AG10803 (cell line): ENCODE measurements at regions not wholly inside any gene's neighbourhood (a gene's known extent, or its start where the extent isn't known, plus 50 kb on each side); places are given as distances from the start of the nearest gene placed in this dataset.

ENCODE experiments used
- DNase-seq: peaks from one replicate; pipeline ENCODE4 v3.0.0; 2010; ENCODE audit warnings: low read depth
- H3K4me3 ChIP-seq: 2 replicates; pipeline ENCODE4 v1.5.1; 2011; ENCODE audit warnings: mild to moderate bottlenecking, low read length, control low read depth
- CTCF ChIP-seq: conservative IDR thresholded peaks from 2 replicates; pipeline ENCODE4 v1.5.1; 2011; ENCODE audit warnings: mild to moderate bottlenecking, low read length, control low read depth, inconsistent platforms

DNA sequence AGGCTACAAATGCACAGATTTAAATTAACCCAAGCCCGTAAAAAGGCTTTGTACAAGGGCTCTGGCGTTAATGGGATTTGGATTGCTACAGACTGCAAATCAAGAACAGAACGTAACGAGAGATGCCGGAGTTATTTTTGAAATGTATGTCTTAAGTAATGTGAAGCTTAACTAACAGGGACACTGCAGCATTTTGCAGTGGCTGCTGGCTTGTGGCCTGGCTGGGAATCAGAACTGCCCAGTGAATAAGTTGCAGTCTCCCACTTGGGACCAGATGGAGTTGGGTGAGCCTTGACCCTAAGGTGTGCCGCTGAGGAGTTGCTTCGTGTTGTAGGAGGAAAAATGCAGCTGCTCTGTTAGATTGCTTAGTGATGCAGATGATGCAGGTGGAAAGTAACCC lies 318.4 kb downstream of the DHX15 start:
- no peak for DNase-seq
- TF ChIP-seq CTCF, result no peak
- H3K4me3 ChIP-seq, result no peak overlapping the region

DNA sequence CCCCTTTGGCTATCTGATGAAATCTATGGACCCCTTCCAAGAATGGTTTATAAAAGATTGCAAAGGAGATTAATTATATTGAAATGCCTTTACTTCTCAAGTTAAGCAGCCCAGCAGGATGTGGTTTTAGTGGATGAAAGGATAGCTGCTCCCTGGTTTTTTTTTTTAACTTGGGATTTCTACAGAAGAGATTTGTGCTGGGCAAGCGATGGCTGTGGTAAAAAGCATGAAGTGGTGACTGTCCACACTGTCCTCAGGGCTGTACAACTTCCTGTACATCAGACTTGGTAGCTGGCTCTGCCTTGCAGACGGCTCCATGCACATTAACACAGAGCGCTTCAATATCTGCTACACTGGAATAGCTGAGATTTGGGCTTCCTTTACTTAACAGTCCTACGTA lies 321.7 kb downstream of the DHX15 start:
- TF ChIP-seq CTCF, result no peak
- peak; percentile 6 for DNase-seq
- H3K4me3 ChIP-seq, result no peak overlapping the region

DNA sequence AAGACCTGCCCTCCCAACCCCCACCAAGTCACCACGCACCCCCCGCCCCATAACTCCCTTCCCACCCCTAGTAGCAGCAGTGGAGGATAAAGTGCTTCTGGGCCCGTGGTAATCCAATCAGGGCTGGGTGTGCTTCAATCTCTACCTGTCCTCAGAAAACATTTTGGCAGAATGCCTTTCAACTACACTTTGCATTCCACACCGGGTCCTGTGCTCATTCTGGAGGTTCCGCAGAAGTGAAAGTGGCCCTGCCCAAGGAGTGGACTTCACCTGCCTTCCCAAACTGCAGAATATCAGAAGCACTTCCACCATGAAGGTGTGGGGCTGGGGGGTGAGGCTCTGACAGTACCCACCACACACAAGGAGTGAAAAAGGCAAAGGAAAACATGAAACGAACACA lies 322.3 kb downstream of the DHX15 start:
- TF ChIP-seq CTCF, result no peak
- no peak overlapping the region for H3K4me3 ChIP-seq
- no peak for DNase-seq

DNA sequence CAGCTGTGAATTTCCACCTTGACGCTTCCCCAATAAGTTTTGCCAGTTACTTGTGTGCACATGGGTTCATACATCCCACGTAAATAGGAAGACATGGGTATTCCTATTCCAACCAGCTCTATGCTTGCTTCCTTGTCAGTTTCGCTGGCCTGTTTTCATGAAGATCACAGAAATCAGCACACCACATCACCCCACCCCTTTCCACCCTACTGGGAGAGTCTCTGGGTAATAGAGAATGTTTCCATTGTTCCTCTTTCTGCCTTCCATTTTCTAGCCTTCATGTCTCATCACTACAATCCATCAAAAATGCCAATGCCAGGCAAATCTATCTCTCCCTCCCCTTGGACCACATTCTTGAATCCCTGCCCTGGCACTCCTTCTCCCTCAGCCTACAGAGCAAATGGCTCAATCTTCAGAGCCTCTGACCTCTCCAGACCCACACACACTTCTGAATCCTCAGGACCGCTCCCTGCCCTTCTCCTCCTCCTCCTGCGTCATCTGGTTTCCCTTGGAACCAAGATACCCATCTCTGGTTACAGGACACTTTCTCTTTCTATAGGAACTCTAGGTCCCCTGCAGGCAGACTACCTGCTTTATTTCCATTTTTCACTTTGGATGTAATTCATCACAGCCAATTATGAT lies 323.3 kb downstream of the DHX15 start:
- TF ChIP-seq CTCF, result no peak
- no peak overlapping the region for H3K4me3 ChIP-seq
- no peak for DNase-seq

GRCh38 chr4:24260133-24260715 lies 324.1 kb downstream of the DHX15 start:
- H3K4me3 ChIP-seq, result no peak overlapping the region
- no peak for DNase-seq
- TF ChIP-seq CTCF, result no peak

DNA sequence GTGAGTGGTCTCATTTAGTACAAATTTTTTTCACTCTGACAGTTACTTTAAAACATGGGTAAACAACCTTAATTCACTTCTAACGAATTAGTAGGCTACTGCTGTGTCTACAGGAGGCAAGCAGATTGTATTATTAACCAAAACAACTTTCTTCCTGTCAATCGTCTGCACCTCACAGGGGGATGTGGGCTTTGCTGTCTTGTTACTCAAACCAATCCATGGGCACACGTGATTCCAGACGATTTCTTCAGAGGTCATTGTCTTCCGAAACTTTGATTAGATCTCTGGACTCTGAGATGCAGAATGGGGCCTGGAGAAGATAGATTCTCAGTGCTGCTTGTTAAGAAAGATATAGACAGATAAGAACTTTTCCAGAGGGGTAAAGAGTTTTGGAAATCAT lies 327.8 kb downstream of the DHX15 start:
- TF ChIP-seq CTCF, result no peak
- H3K4me3 ChIP-seq, result no peak overlapping the region
- DNase-seq, result no peak

DNA sequence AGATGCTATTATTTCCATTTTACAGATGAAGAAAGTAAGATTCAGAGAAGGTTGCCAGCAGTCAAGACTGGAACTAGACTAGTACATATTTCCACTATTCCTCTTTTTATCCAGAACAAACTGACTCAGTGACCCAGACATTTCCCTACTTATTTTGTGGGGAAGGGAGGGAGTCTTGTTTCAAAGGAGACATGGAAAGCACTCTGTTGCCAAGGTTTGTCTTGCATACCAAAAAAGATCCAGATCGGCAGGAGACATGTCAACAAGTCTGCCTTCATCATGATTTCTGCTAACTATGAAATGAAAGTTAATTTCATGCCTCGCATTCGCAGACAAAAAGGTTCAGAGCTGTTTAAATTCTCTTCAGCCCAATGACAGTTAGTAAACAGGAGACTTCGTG lies 328.3 kb downstream of the DHX15 start:
- TF ChIP-seq CTCF, result no peak
- no peak overlapping the region for H3K4me3 ChIP-seq
- no peak for DNase-seq
